ENCODE measurements at regions not wholly inside any gene's neighbourhood (a gene's known extent, or its start where the extent isn't known, plus 50 kb on each side); places are given as distances from the start of the nearest gene placed in this dataset.

GRCh38 chr16:51937771-51938170, 609.2 kb downstream of the TOX3 start:
- TF ChIP-seq, protein P1, sequence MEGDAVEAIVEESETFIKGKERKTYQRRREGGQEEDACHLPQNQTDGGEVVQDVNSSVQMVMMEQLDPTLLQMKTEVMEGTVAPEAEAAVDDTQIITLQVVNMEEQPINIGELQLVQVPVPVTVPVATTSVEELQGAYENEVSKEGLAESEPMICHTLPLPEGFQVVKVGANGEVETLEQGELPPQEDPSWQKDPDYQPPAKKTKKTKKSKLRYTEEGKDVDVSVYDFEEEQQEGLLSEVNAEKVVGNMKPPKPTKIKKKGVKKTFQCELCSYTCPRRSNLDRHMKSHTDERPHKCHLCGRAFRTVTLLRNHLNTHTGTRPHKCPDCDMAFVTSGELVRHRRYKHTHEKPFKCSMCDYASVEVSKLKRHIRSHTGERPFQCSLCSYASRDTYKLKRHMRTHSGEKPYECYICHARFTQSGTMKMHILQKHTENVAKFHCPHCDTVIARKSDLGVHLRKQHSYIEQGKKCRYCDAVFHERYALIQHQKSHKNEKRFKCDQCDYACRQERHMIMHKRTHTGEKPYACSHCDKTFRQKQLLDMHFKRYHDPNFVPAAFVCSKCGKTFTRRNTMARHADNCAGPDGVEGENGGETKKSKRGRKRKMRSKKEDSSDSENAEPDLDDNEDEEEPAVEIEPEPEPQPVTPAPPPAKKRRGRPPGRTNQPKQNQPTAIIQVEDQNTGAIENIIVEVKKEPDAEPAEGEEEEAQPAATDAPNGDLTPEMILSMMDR (IDR thresholded peaks at IDR 0.05; ENCODE audit: low read depth, low read length, missing control alignments): no peak
- no peak for DNase-seq (ENCODE audit: low read depth)
- in situ Hi-C loops (cut with HindIII; ENCODE audit: low sequenced_read_pairs): loop anchor here (5.0 kb wide), 1 partner anchor 35 kb away; no protein-coding TSS in a partner anchor
- no peak overlapping the region for H3K4me3 ChIP-seq (ENCODE audit: low read depth, low read length)

DNA sequence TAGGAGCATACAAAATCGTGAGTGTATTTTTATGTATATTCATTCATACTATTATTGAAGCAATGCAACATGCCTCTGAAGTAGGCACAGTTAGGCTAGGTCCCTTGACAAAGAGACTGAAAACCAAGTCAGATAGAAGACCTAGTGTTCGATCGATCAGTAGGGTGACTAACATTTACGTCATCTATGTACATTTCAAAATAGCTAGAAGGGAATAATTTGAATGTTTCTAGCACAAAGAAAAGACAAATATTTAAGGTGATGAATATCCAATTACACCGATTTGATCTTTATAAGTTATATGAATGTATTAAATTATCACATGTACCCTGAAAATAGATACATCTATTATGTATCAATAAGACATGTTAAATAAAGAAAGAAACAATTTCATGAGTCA, 610.1 kb downstream of the TOX3 start:
- TF ChIP-seq, protein P1 (IDR thresholded peaks at IDR 0.05; ENCODE audit: low read depth, low read length, missing control alignments): no peak
- no peak overlapping the region for H3K4me3 ChIP-seq (ENCODE audit: low read depth, low read length)

GRCh38 chr16:51932317-51932716, 614.6 kb downstream of the TOX3 start:
- TF ChIP-seq, protein P1 (IDR thresholded peaks at IDR 0.05; ENCODE audit: low read depth, low read length, missing control alignments): no peak
- no peak for DNase-seq (ENCODE audit: low read depth)
- H3K4me3 ChIP-seq (ENCODE audit: low read depth, low read length): no peak overlapping the region
- in situ Hi-C loops (cut with HindIII; ENCODE audit: low sequenced_read_pairs): no loop called here

More for the DNA sequence above, 610.1 kb downstream of the TOX3 start:
- in situ Hi-C loops (cut with HindIII; ENCODE audit: low sequenced_read_pairs): loop anchor here (5.0 kb wide), 1 partner anchor 35 kb away; no protein-coding TSS in a partner anchor
- no peak for DNase-seq (ENCODE audit: low read depth)

DNA sequence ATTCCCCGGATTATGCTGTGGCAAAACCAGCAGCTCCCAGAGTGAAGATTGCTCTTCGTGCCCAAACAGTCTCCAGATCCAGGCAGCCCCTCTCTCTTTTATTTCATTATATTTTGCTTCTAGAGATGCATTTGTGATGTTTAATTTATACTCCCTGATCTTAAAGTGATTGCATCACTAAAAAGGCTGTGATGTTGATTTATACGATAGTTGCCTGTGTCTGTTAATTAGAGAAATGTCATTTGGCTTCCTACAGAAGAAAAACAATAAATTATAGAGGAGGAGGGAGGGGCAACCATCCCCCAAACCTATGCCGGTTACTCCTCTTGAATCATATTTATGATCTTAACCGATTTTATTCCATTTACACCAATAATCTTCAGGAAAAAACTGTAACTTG, 615.3 kb downstream of the TOX3 start:
- in situ Hi-C loops (cut with HindIII; ENCODE audit: low sequenced_read_pairs): no loop called here
- DNase-seq (ENCODE audit: low read depth): no peak
- H3K4me3 ChIP-seq (ENCODE audit: low read depth, low read length): no peak overlapping the region
- TF ChIP-seq, protein P1 (IDR thresholded peaks at IDR 0.05; ENCODE audit: low read depth, low read length, missing control alignments): no peak

DNA sequence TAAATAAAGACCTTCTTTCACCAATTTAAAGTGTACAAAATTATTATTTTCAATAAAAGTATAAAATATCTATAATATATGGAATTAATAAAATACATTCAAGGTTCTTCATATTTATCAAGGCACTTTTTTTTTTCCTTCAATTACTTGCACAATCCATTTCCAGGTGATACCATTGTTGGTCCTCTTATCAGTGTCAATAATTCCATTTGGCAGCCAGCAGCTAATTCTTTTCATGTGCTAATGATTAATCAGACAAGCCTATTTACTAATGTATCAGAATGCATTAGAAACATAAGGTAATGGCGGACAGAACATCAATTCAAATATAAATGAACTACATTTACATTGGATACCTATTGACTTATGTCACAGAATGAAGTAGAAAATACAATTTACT, 622.2 kb downstream of the TOX3 start:
- TF ChIP-seq, protein P1 (IDR thresholded peaks at IDR 0.05; ENCODE audit: low read depth, low read length, missing control alignments): no peak
- DNase-seq (ENCODE audit: low read depth): no peak
- H3K4me3 ChIP-seq (ENCODE audit: low read depth, low read length): no peak overlapping the region
- in situ Hi-C loops (cut with HindIII; ENCODE audit: low sequenced_read_pairs): no loop called here

DNA sequence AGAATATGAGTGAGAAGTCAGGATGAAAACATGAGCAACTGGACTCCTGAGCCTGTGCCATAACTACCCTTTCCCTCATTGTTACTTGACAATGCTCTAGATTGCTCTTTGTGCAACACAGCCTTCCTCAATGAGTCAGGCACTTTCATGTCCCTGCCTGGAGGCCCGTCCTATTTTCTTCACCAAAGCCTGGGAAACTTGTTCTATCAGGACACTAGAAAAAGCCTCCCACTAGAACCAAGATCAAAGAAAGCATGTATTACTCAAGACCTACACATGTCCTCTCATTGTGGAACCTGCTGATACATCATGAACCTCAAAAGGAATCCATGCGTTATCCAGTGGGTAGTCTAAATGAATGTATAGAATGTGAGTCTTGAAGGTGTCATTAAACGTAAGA, 624.5 kb downstream of the TOX3 start:
- no peak overlapping the region for H3K4me3 ChIP-seq (ENCODE audit: low read depth, low read length)
- TF ChIP-seq, protein P1 (IDR thresholded peaks at IDR 0.05; ENCODE audit: low read depth, low read length, missing control alignments): no peak
- DNase-seq (ENCODE audit: low read depth): no peak
- in situ Hi-C loops (cut with HindIII; ENCODE audit: low sequenced_read_pairs): no loop called here

- no peak for DNase-seq (ENCODE audit: low read depth)
- TF ChIP-seq, protein P1 (IDR thresholded peaks at IDR 0.05; ENCODE audit: low read depth, low read length, missing control alignments): no peak
- no peak overlapping the region for H3K4me3 ChIP-seq (ENCODE audit: low read depth, low read length)
- in situ Hi-C loops (cut with HindIII; ENCODE audit: low sequenced_read_pairs): no loop called here
Measured at GRCh38 chr16:51919736-51920135, 627.2 kb downstream of the TOX3 start.

Measured in astrocyte of the cerebellum (primary cell).